HG02571 (cell line): ENCODE measurements at regions not wholly inside any gene's neighbourhood (a gene's known extent, or its start where the extent isn't known, plus 50 kb on each side); places are given as distances from the start of the nearest gene placed in this dataset.

ENCODE experiments used
- ATAC-seq: cut with Tn5 transposase; IDR thresholded peaks from one replicate; pipeline ENCODE4 v1.9.1; 2021; ENCODE audit warnings: mild to moderate bottlenecking, moderate library complexity; ENCODE audit not compliant: unreplicated experiment

DNA sequence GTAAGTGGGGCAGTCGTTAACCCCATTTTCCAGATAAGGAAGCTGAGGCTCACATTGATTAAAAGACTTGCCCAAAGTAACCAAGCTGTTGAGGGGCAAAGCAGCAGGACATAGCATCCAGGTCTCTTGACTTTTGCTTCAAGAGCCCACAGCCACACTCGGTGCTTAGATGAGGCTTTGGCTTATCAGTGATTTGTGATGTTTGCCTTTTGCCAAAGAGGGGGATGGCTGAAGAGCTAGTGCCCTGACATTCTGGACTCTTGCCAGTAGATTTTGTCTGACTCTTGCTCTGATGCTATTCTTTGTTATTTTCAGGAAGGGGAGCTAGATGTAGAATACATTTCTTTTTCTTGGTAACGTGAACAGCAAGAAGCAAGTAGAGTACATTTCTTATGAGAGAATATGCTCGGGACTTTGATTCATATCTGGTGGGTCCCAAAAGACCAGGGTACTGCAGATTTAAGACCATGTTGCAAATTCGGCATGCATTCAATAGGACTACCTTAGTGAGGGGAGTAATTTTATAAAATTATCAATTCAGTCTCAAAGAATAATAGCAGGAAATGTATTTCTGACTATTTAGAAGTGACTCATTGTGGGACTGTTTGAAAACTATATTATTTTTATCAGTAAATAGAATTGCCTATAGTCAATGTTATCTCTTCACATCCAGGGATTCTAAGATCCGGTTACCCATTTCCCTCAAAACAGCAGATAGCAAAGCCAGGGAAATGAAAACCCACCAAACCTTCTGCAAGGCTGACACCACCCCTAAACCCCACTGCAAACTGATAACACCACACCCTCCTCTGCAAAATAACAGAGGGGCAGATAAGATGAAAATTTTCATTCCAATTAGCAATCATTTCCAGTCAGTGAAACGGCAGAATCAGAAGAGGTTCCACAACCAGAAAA, 180.0 kb upstream of the BMPER start:
- no peak for ATAC-seq

DNA sequence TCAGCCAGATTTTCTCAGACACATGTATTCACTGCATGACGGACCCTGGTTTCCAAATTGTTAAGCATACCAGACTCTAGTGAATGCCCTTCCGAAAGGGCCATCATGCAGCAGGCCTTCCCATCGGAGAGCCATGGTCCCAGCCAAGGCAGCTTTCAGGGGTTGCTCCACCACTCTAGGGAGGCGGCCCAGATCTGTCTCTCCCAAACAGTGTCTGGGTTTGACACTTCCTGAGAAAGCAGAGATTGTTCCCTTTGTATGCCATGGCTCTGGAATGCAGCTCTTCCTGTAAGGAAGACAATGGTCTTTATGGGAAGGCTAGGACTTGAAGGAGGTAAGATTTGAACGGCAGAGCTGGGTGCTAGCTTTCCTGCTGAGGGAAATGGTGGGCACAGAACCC, 178.8 kb upstream of the BMPER start:
- ATAC-seq, result no peak

DNA sequence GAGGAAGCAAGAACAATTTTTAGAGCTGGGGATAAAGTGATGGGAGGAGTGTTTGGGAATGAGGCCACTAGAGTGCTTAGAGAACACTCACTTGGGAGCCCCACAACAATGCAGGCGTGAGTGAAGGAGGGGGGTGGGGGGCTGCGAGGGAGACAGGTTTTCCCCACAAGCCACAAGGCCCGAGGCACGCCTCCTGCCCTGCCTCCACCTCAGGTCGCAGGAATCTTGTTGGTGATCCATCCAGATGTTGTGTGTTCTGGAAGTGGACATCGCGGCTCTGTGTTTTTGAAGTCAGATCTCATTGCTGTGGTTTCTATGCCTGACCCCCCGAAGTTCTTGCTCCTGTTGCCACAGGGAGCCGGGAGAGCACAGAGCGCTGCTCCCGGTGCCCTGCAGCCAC, 178.0 kb upstream of the BMPER start:
- ATAC-seq, result no peak

DNA sequence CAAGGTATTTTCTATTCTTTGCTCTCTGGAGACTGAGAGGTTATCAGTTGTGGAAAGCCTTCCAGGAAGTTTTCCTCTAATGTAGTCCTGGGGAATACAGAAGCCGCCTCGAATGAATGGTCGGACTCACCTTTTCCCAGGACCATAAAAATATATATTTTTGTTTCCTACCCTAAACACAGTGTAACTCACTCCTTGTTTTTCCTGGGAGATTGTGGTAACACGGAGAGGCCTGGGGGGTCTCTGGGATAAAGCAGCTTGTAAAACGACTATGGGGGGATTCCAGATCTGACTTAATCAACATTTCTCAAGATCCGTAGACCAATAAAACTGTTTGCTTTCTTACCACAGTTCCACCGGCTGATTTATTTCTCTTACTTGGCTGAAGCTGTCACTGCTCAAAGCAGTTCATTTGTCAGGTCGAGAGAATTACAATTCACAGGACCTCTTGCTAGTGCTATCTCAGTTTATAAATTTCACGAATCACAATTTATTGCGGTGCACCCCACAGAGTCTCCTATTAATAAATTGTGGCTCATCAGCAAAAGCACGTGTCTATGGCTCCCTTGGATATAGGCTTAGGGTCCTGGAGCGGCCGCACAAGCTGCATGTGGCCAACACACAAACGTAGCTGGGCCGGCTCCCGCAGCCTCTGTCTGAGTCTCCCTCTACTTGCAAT, 176.3 kb upstream of the BMPER start:
- no peak for ATAC-seq

DNA sequence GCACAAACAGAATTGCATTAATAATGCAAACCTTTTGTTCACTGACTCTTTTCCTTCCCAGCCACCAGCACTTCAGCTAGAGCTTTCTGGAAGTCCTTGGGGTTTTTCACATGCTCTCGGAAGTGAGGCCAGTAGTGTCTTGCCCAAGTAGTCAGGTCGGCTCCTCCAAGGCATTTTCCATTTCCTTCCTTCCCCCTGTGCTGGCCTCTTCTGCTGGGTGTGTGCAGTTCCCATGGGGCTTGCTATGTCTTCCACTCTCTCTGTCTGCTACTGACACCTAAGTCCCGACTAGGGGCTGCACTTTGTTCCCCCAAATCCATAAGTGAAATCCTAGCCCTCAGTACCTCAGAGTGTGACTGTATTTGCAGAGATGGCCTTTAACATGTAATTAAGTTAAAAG, 175.6 kb upstream of the BMPER start:
- no peak for ATAC-seq

DNA sequence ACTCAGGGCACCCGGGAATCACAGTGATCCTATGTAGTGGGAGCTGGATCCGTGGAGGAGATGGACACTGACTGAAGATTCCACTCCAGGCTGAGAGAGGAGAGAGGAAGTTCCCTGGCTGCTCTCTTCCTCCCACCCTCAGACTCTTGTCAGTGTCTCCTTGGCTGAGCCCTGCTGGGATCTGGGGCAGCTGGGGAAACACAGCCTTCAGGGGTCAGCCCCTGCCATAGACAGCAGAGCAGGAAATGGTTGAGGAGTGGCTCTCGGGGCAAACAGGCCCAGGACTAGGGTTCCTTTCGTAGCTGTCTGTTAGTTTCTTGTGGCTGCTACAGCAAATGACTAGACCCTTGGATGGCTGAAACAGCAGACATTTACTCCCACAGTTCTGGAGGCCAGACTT, 174.4 kb upstream of the BMPER start:
- ATAC-seq, result no peak

DNA sequence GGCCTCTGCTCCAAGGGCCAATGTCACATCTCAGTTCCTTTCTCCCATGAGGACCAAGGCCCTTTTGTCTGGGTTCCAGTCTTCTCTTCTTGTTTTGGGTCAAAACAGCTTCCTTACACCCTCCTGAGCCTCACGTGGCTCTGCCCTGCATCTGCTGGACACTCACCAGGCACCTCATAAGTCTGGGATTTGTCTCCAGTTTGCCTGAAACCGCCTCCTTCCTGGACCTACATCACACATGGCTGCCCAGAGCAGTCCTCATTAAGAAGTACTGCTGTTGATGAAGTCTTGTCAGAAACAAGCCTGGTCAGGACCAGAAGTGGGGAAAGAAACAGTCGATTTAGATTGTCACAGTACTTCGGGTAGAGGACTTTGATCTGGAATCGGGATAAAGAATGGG, 173.4 kb upstream of the BMPER start:
- ATAC-seq, result no peak

GRCh38 chr7:33732462-33732861, 172.9 kb upstream of the BMPER start:
- ATAC-seq, result no peak

GRCh38 chr7:33733870-33734650, 171.3 kb upstream of the BMPER start:
- ATAC-seq, result no peak

GRCh38 chr7:33735403-33735802, 169.9 kb upstream of the BMPER start:
- no peak for ATAC-seq

GRCh38 chr7:33736521-33737221, 168.7 kb upstream of the BMPER start:
- ATAC-seq, result no peak

- no peak for ATAC-seq
These were observed 166.9 kb upstream of the BMPER start for GRCh38 chr7:33738260-33738935.

GRCh38 chr7:33739286-33739685, 166.1 kb upstream of the BMPER start:
- no peak for ATAC-seq

- no peak for ATAC-seq
These were observed 162.8 kb upstream of the BMPER start for GRCh38 chr7:33742521-33742920.

DNA sequence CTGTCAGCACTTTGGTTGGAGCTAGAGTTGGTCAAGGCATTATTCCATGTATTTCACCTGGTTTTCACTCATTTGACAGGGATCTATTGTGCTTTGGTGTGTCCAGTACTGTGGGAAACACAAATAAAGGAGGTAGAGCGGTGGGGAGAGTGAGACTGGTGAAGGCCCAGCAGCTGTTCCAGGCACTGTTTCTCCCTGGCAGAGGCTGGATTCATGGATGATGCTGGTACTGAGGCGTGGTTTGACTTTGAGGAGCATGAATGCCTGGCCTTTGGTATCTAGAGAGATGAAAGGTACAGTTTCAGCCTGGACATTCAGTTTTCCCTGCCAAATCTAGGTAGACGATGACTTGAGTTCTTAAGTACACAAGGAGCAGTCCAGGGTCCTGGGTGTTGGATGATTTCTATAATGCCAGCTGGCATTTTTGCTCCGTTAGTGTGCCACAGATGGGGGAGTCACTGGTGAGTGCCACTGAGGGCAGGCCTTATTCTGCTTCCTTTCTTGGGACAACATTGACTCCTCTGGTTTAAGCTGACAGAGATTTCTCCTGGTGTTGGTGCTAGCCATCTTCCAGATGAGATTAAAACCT, 162.2 kb upstream of the BMPER start:
- no peak for ATAC-seq

- ATAC-seq, result no peak
These were observed 161.7 kb upstream of the BMPER start for GRCh38 chr7:33743594-33743993.

DNA sequence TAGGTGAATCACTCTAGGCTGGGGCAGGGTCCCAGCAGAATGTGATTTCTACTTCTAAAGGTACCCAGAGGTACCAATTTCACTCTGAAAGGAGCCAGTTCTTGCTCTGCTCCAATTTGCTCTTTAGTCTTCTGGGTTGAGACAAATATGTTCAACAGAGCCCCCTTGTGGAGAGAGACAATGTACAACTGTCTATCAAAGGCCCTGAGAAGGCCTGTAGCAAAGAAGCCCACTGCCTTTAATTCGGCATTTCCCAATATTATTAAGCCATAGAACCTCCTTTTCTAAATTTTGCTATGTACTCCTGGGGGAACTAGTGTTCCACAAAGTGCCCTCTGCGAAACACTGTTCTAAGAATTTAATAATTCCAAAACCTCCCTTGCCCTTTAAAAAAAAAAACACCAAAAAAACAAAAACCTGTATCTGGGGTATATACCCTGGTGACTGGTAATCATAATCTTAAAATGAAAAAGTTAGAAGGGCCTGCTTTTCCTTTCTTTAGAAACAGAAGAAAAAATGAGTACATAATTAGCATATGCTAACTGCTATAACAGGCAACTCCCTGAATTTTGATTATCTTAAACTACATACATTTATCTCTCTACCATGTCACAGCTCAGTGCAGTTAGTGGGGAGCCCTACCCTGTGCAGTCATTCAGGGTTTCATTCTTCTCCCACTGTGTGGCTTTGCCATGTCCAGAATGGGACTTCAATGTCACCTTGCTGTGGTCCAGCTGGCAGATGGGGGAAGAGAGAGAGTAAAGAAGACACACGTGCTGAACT, 160.9 kb upstream of the BMPER start:
- ATAC-seq, result no peak

- ATAC-seq, result no peak
These were observed 159.4 kb upstream of the BMPER start for GRCh38 chr7:33745934-33746333.

- no peak for ATAC-seq
These were observed 156.5 kb upstream of the BMPER start for GRCh38 chr7:33748793-33749192.
